H1 (cell line): ENCODE measurements at regions not wholly inside any gene's neighbourhood (a gene's known extent, or its start where the extent isn't known, plus 50 kb on each side); places are given as distances from the start of the nearest gene placed in this dataset.

Experiments used
- CTCF ChIA-PET: fragments of 300-600 bp; sonication (Branson Sonifier 250); formaldehyde crosslinking; loops from one replicate; lab custom pipeline; 2021; ENCODE audit not compliant: partially characterized antibody; lab: Charles Lee
- POLR2A ChIA-PET: fragments of 300-600 bp; sonication (Branson Sonifier 250); formaldehyde crosslinking; loops from one replicate; lab custom pipeline; 2021; ENCODE audit warnings: inconsistent platforms; ENCODE audit not compliant: partially characterized antibody; lab: Charles Lee
- DNase-seq, 2 experiments: peaks; one replicate each; pipeline versions ENCODE4 v3.0.0 to v3.0.0-alpha.2; 2010 to 2022; ENCODE audit warnings: low spot score in 2 of 2, low read depth in 1 of 2, mixed read lengths in 1 of 2
- FAIRE-seq: peaks from 2 replicates; lab custom pipeline; 2011; peaks lifted over from hg19 to GRCh38; lab: Jason Lieb, UNC
- H2AFZ ChIP-seq: 2 replicates; pipeline ENCODE4 v1.8.1; 2012; ENCODE audit warnings: low read length, inconsistent platforms
- H2AK5ac ChIP-seq: 2 replicates; pipeline ENCODE4 v1.6.1; 2013; ENCODE audit warnings: low read depth, low read length
- H2BK120ac ChIP-seq: replicated peaks from 2 replicates; pipeline ENCODE3; 2013; ENCODE audit warnings: low read depth, low read length, inconsistent platforms
- H2BK12ac ChIP-seq: 2 replicates; pipeline ENCODE4 v1.6.1; 2013; ENCODE audit warnings: low read depth, low read length
- H2BK15ac ChIP-seq: 2 replicates; pipeline ENCODE4 v1.6.1; 2013; ENCODE audit warnings: low read length
- H2BK20ac ChIP-seq: 2 replicates; pipeline ENCODE4 v1.6.1; 2013; ENCODE audit warnings: low read length
- H2BK5ac ChIP-seq: 2 replicates; pipeline ENCODE4 v1.6.1; 2013; ENCODE audit warnings: low read depth, low read length
- H3K14ac ChIP-seq: 2 replicates; pipeline ENCODE4 v1.6.1; 2013; ENCODE audit warnings: inconsistent platforms; ENCODE audit not compliant: insufficient read length
- H3K18ac ChIP-seq: 2 replicates; pipeline ENCODE4 v1.6.1; 2013; ENCODE audit warnings: low read length; ENCODE audit errors: extremely low read depth
- H3K23ac ChIP-seq: 2 replicates; pipeline ENCODE4 v1.6.1; 2013; ENCODE audit warnings: inconsistent platforms; ENCODE audit not compliant: insufficient read length
- H3K23me2 ChIP-seq: 2 replicates; pipeline ENCODE4 v1.6.1; 2013; ENCODE audit warnings: low read depth, low read length
- H3K27ac ChIP-seq: 2 replicates; pipeline ENCODE4 v1.6.1; 2011; ENCODE audit warnings: low read depth, low read length, inconsistent platforms
- H3K27me3 ChIP-seq, 4 experiments: replicated peaks in 1 of 4; 1 replicate in 1 of 4; 2 replicates in 3 of 4; pipeline versions ENCODE4 v1.6.1 to v1.8.1; 2011 to 2013; ENCODE audit warnings: low read length in 3 of 4, mild to moderate bottlenecking in 3 of 4, inconsistent platforms in 2 of 4, mixed read lengths in 2 of 4, moderate library complexity in 1 of 4; ENCODE audit not compliant: control insufficient read depth in 3 of 4, insufficient read depth in 3 of 4; ENCODE audit errors: extremely low read depth in 1 of 4
- H3K36me3 ChIP-seq, 4 experiments: 2 replicates each; pipeline versions ENCODE4 v1.6.1 to v1.8.1; 2011 to 2013; ENCODE audit warnings: mild to moderate bottlenecking in 4 of 4, low read length in 3 of 4, moderate library complexity in 2 of 4, control low read depth in 1 of 4, inconsistent platforms in 1 of 4; ENCODE audit not compliant: insufficient read depth in 4 of 4, control insufficient read depth in 2 of 4
- H3K4ac ChIP-seq: replicated peaks from 2 replicates; pipeline ENCODE3; 2013; ENCODE audit warnings: low read length, low read depth, mixed read lengths, inconsistent platforms; ENCODE audit not compliant: insufficient read length
- H3K4me1 ChIP-seq, 4 experiments: replicated peaks in 1 of 4; 1 replicate in 1 of 4; 2 replicates in 3 of 4; pipeline versions ENCODE4 v1.6.1 to v1.8.1; 2011 to 2013; ENCODE audit warnings: low read length in 3 of 4, inconsistent platforms in 2 of 4, mixed read lengths in 1 of 4; ENCODE audit not compliant: insufficient read depth in 4 of 4, control insufficient read depth in 3 of 4
- H3K4me2 ChIP-seq, 2 experiments: 2 replicates each; pipeline versions ENCODE4 v1.6.1 to v1.8.1; 2011 to 2013; ENCODE audit warnings: low read depth in 2 of 2, low read length in 2 of 2, control low read depth in 1 of 2, inconsistent platforms in 1 of 2, mild to moderate bottlenecking in 1 of 2; ENCODE audit not compliant: insufficient read depth in 1 of 2
- H3K4me3 ChIP-seq, 4 experiments: fragments of 200-600, 300-600 bp in 1 of 4; sonication (generic), shearing (Covaris generic), sonication (Bioruptor Twin) in 1 of 4; 2 replicates each; pipeline versions ENCODE4 v1.5.1 to v1.8.1; 2011 to 2016; ENCODE audit warnings: low read length in 4 of 4, low read depth in 3 of 4, control low read depth in 2 of 4, inconsistent platforms in 2 of 4, mild to moderate bottlenecking in 2 of 4, mixed read lengths in 1 of 4, moderate library complexity in 1 of 4; ENCODE audit not compliant: insufficient read depth in 2 of 4; ENCODE audit errors: extremely low read depth in 1 of 4
- H3K56ac ChIP-seq: replicated peaks from 2 replicates; pipeline ENCODE3; 2013; ENCODE audit warnings: low read depth, mild to moderate bottlenecking, mixed read lengths, low read length, inconsistent platforms; ENCODE audit not compliant: insufficient read length
- H3K79me1 ChIP-seq: 2 replicates; pipeline ENCODE4 v1.6.1; 2013; ENCODE audit warnings: low read depth, low read length, control low read depth
- H3K79me2 ChIP-seq, 2 experiments: 2 replicates each; pipeline versions ENCODE4 v1.6.1 to v1.8.1; 2012 to 2013; ENCODE audit warnings: low read length in 2 of 2, mild to moderate bottlenecking in 2 of 2, inconsistent platforms in 1 of 2; ENCODE audit not compliant: insufficient read depth in 2 of 2, control insufficient read depth in 1 of 2
- H3K9ac ChIP-seq, 4 experiments: replicated peaks in 1 of 4; 1 replicate in 1 of 4; 2 replicates in 3 of 4; pipeline versions ENCODE4 v1.6.1 to v1.8.1; 2011 to 2013; ENCODE audit warnings: low read depth in 3 of 4, low read length in 3 of 4, control low read depth in 2 of 4, mild to moderate bottlenecking in 2 of 4, moderate library complexity in 2 of 4, inconsistent platforms in 1 of 4; ENCODE audit errors: extremely low read depth in 1 of 4
- H3K9me3 ChIP-seq, 2 experiments: 2 replicates each; pipeline versions ENCODE4 v1.6.1 to v1.8.1; 2012 to 2013; ENCODE audit warnings: mild to moderate bottlenecking in 2 of 2, moderate library complexity in 2 of 2, control low read depth in 1 of 2, inconsistent platforms in 1 of 2, low read depth in 1 of 2, low read length in 1 of 2, mixed read lengths in 1 of 2; ENCODE audit not compliant: insufficient read depth in 2 of 2
- H4K20me1 ChIP-seq, 2 experiments: replicated peaks in 1 of 2; 2 replicates each; pipeline versions ENCODE3 to v1.8.1; 2011 to 2013; ENCODE audit warnings: inconsistent platforms in 2 of 2, low read length in 2 of 2, mild to moderate bottlenecking in 1 of 2; ENCODE audit not compliant: insufficient read depth in 2 of 2, control insufficient read depth in 1 of 2
- H4K5ac ChIP-seq: 2 replicates; pipeline ENCODE4 v1.6.1; 2013; ENCODE audit warnings: low read length, low read depth, mixed read lengths, inconsistent platforms; ENCODE audit not compliant: insufficient read length
- H4K8ac ChIP-seq: 2 replicates; pipeline ENCODE4 v1.8.0; 2013; ENCODE audit warnings: mild to moderate bottlenecking, moderate library complexity, low read length, inconsistent platforms; ENCODE audit not compliant: insufficient read depth; ENCODE audit errors: extremely low read depth
- H4K91ac ChIP-seq: replicated peaks from 2 replicates; pipeline ENCODE3; 2013; ENCODE audit warnings: low read length, mixed read lengths, inconsistent platforms; ENCODE audit not compliant: insufficient read length
- ASH2L ChIP-seq: fragments of 200-600, 300-600 bp; sonication (generic); IDR thresholded peaks from one replicate; pipeline ENCODE4 v1.7.1; 2017; ENCODE audit warnings: low read length
- CTBP2 ChIP-seq: IDR thresholded peaks from 2 replicates; pipeline ENCODE4 v1.7.0; 2011; ENCODE audit warnings: borderline replicate concordance, mild to moderate bottlenecking, moderate library complexity, mixed read lengths, low read length; ENCODE audit not compliant: insufficient read depth, insufficient read length
- GABPA ChIP-seq: IDR thresholded peaks from 2 replicates; pipeline ENCODE4 v1.6.1; 2011; ENCODE audit warnings: mild to moderate bottlenecking, low read length, moderate library complexity, borderline replicate concordance; ENCODE audit not compliant: insufficient read depth
- HDAC6 ChIP-seq: IDR thresholded peaks from one replicate; pipeline ENCODE4 v1.7.1; 2012; ENCODE audit warnings: low read depth, mild to moderate bottlenecking, inconsistent platforms, low read length, moderate library complexity
- JUN ChIP-seq: IDR thresholded peaks from 2 replicates; pipeline ENCODE4 v1.6.1; 2011; ENCODE audit warnings: low read depth, mild to moderate bottlenecking, improper control_type of control experiment, low read length
- NRF1 ChIP-seq: IDR thresholded peaks from 2 replicates; pipeline ENCODE4 v1.6.1; 2011; ENCODE audit warnings: mild to moderate bottlenecking, low read depth, low read length, improper control_type of control experiment
- RNF2 ChIP-seq: fragments of 200-900, 300-1000 bp; sonication (generic); IDR thresholded peaks from 2 replicates; pipeline ENCODE4 v1.7.1; 2016; ENCODE audit warnings: borderline replicate concordance, low read depth, mild to moderate bottlenecking, antibody characterized with exemption, low read length; ENCODE audit not compliant: poor library complexity, severe bottlenecking; ENCODE audit errors: missing control alignments
- RXRA ChIP-seq: IDR thresholded peaks from 2 replicates; pipeline ENCODE4 v1.6.1; 2011; ENCODE audit warnings: low read depth, mild to moderate bottlenecking, low read length, moderate library complexity; ENCODE audit not compliant: insufficient read depth
- WGBS, 2 experiments: shearing (Covaris generic) in 1 of 2; methylation state at CpG; one replicate each; pipeline versions ENCODE4 v1.1.6 to v1.1.7; 2013 to 2015; ENCODE audit warnings: low lambda C conversion rate in 2 of 2, mixed read lengths in 2 of 2, inconsistent platforms in 1 of 2, low coverage in 1 of 2, missing lambda C conversion rate in 1 of 2; ENCODE audit not compliant: insufficient replicate concordance in 2 of 2, insufficient coverage in 1 of 2, insufficient read length in 1 of 2; ENCODE audit errors: extremely low coverage in 1 of 2, missing lambda C conversion rate in 1 of 2; 5-methylcytosine and 5-hydroxymethylcytosine counted together

DNA sequence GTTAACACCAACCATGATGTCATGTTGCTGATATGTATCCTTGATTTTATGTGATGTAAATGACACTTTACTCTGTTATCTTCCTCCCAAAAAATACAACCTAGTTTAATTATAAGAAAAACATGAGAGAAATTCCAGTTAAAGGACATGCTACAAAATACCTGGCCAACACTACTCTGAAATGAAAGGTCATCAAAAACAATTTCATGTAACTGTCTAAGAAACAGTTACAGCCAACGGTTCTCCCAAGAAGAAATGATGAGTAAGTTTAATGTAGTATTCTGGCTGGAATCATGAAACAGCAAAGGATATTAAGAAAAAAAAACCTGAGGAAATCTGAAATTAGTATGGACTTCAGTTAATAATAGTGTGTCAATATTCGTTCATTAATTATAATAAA, 653.3 kb upstream of the FOXG1 start:
- Histone ChIP-seq H4K5ac (no peak overlapping the region), H3K4me3 (no peak overlapping the region), H3K56ac (no peak overlapping the region), H3K9ac (no peak overlapping the region), H3K18ac (no peak overlapping the region), H4K91ac (no peak overlapping the region), H3K27ac (no peak overlapping the region), H3K4me1 (no peaks in the 10 kb centered on the region), H2BK5ac (no peak overlapping the region), H3K79me2 (no peaks in the 10 kb centered on the region), H3K9me3 (no peaks in the 10 kb centered on the region), H4K20me1 (peaks cover 1 to 2% of the 10 kb centered on the region in 2 experiments), H2AFZ (no peak overlapping the region), H3K27me3 (peaks cover 0 to 2% (median under 1%) of the 10 kb centered on the region in 4 experiments; a peak in 4 of 7 replicates), H3K79me1 (no peaks in the 10 kb centered on the region), H3K14ac (no peak overlapping the region), H2BK120ac (no peak overlapping the region), H3K4me2 (no peak overlapping the region), H3K23ac (no peak overlapping the region), H2AK5ac (no peak overlapping the region), H3K36me3 (no peaks in the 10 kb centered on the region), H2BK15ac (no peak overlapping the region), H4K8ac (no peak overlapping the region), H3K23me2 (no peaks in the 10 kb centered on the region; the same call in 1 of the 2 replicates), H3K4ac (no peak overlapping the region), H2BK20ac (no peak overlapping the region), H2BK12ac (no peak overlapping the region)
- ChIA-PET POLR2A (no interaction called here), CTCF (no interaction called here)
- DNase-seq = no peak
- TF ChIP-seq CTBP2 (no peak), JUN (no peak), RXRA (no peak), NRF1 (no peak), RNF2 (no peak), ASH2L (no peak), HDAC6 (no peak), GABPA (no peak)
- WGBS, 2 experiments = 91% methylated on average over 2 of the region's 2 CpGs; no CpG with 5 or more reads in 1 of the 2 experiments
- FAIRE-seq = no peak
